SK-N-SH (cell line): ENCODE measurements at regions not wholly inside any gene's neighbourhood (a gene's known extent, or its start where the extent isn't known, plus 50 kb on each side); places are given as distances from the start of the nearest gene placed in this dataset.

Experiments used
- CTCF ChIA-PET: fragments of 300-600, 350-600 bp; formaldehyde crosslinking; extraction: SDS; loops from one replicate; lab custom pipeline; 2021; lab: Yijun Ruan, JAX
- POLR2A ChIA-PET: fragments of 350-600 bp; sonication (Branson Sonifier 250); formaldehyde crosslinking; extraction: SDS; loops from one replicate; lab custom pipeline; 2020; ENCODE audit warnings: antibody characterized with exemption, inconsistent platforms; lab: Yijun Ruan, JAX
- DNase-seq: peaks from one replicate; pipeline ENCODE4 v3.0.0; 2012
- H2AFZ ChIP-seq: fragments of 200-600 bp; sonication (generic); 2 replicates; pipeline ENCODE4 v1.8.1; 2016; ENCODE audit warnings: antibody characterized with exemption, mild to moderate bottlenecking, low read depth
- H3F3A ChIP-seq: fragments of 200-600 bp; sonication (generic); replicated peaks from 2 replicates; pipeline ENCODE3; 2016; ENCODE audit warnings: antibody characterized with exemption, mild to moderate bottlenecking; ENCODE audit not compliant: insufficient read depth
- H3K27ac ChIP-seq, 2 experiments: fragments of 200-500 bp in 1 of 2; fragments of 200-600 bp in 1 of 2; sonication (Bioruptor generic) in 1 of 2; sonication (generic), shearing (Covaris generic) in 1 of 2; 2 replicates each; pipeline versions ENCODE4 v1.5.1 to v1.6.1; 2014 to 2016; ENCODE audit warnings: low read depth in 2 of 2, inconsistent platforms in 1 of 2, low read length in 1 of 2, mild to moderate bottlenecking in 1 of 2, mixed read lengths in 1 of 2
- H3K27me3 ChIP-seq: fragments of 200-600 bp; sonication (generic), shearing (Covaris generic); 2 replicates; pipeline ENCODE4 v1.6.1; 2016; ENCODE audit warnings: mixed run types; ENCODE audit not compliant: insufficient read depth
- H3K36me3 ChIP-seq, 2 experiments: fragments of 200-500 bp in 1 of 2; fragments of 200-600 bp in 1 of 2; sonication (Bioruptor generic) in 1 of 2; sonication (generic) in 1 of 2; replicated peaks in 1 of 2; 2 replicates each; pipeline versions ENCODE3 to v1.5.1; 2014 to 2016; ENCODE audit warnings: low read length in 1 of 2, mild to moderate bottlenecking in 1 of 2; ENCODE audit not compliant: insufficient read depth in 2 of 2, control insufficient read depth in 1 of 2
- H3K4me1 ChIP-seq, 2 experiments: fragments of 200-500 bp in 1 of 2; fragments of 200-600 bp in 1 of 2; sonication (Bioruptor generic) in 1 of 2; sonication (generic), shearing (Covaris generic) in 1 of 2; 2 replicates each; pipeline versions ENCODE4 v1.5.1 to v1.6.1; 2014 to 2016; ENCODE audit warnings: low read depth in 1 of 2, low read length in 1 of 2, mixed run types in 1 of 2; ENCODE audit not compliant: insufficient read depth in 2 of 2, control insufficient read depth in 1 of 2
- H3K4me2 ChIP-seq: fragments of 200-600 bp; sonication (generic), shearing (Covaris generic); 2 replicates; pipeline ENCODE4 v1.6.1; 2017; ENCODE audit warnings: mixed run types
- H3K4me3 ChIP-seq, 2 experiments: fragments of 200-500 bp in 1 of 2; fragments of 200-600 bp in 1 of 2; sonication (Bioruptor generic) in 1 of 2; sonication (generic), shearing (Covaris generic) in 1 of 2; 2 replicates each; pipeline versions ENCODE4 v1.5.1 to v1.8.1; 2014 to 2016; ENCODE audit warnings: low read depth in 2 of 2, inconsistent platforms in 1 of 2, low read length in 1 of 2, mild to moderate bottlenecking in 1 of 2, mixed read lengths in 1 of 2, moderate library complexity in 1 of 2
- H3K79me2 ChIP-seq: fragments of 200-600 bp; sonication (generic); 2 replicates; pipeline ENCODE4 v1.8.1; 2017; ENCODE audit warnings: mild to moderate bottlenecking; ENCODE audit not compliant: insufficient read depth
- H3K9ac ChIP-seq: fragments of 200-600 bp; sonication (generic); 2 replicates; pipeline ENCODE4 v1.6.1; 2017; ENCODE audit warnings: mixed run types
- H3K9me2 ChIP-seq: fragments of 200-600 bp; sonication (generic); 2 replicates; pipeline ENCODE4 v1.6.1; 2017; ENCODE audit warnings: mixed run types
- H3K9me3 ChIP-seq: fragments of 200-600 bp; sonication (generic); 2 replicates; pipeline ENCODE4 v1.6.1; 2017; ENCODE audit warnings: mixed run types, mild to moderate bottlenecking, moderate library complexity
- H4K20me1 ChIP-seq: fragments of 200-600 bp; sonication (generic); 2 replicates; pipeline ENCODE4 v1.6.1; 2017; ENCODE audit warnings: mild to moderate bottlenecking, mixed run types; ENCODE audit not compliant: insufficient read depth
- CHD2 ChIP-seq: fragments of 150-350 bp; IDR thresholded peaks from 2 replicates; pipeline ENCODE4 v1.6.1; 2018; ENCODE audit warnings: low read length; ENCODE audit not compliant: partially characterized antibody
- ELF1 ChIP-seq: IDR thresholded peaks from 2 replicates; pipeline ENCODE4 v1.4.0; 2012
- FOXJ3 ChIP-seq: sonication (generic); formaldehyde crosslinking; IDR thresholded peaks from 2 replicates; pipeline ENCODE4 v1.5.1; 2020; ENCODE audit warnings: mild to moderate bottlenecking, missing genetic modification reagents
- FOXM1 ChIP-seq: IDR thresholded peaks from 2 replicates; pipeline ENCODE4 v1.4.0; 2012; ENCODE audit warnings: low read depth, mild to moderate bottlenecking
- IRF3 ChIP-seq: fragments of 150-350 bp; IDR thresholded peaks from 2 replicates; pipeline ENCODE4 v1.6.1; 2016; ENCODE audit warnings: mild to moderate bottlenecking, low read depth, low read length
- JUND ChIP-seq: IDR thresholded peaks from 2 replicates; pipeline ENCODE4 v1.4.0; 2012
- PBX3 ChIP-seq: IDR thresholded peaks from 2 replicates; pipeline ENCODE4; 2012
- RCOR1 ChIP-seq: fragments of 150-350 bp; IDR thresholded peaks from 2 replicates; pipeline ENCODE4 v1.6.1; 2017; ENCODE audit warnings: antibody characterized with exemption, low read length
- RXRA ChIP-seq: IDR thresholded peaks from 2 replicates; pipeline ENCODE4 v1.4.0; 2012; ENCODE audit warnings: low read depth, mild to moderate bottlenecking, borderline replicate concordance
- SMC3 ChIP-seq: IDR thresholded peaks from 2 replicates; pipeline ENCODE4 v1.6.1; 2012; ENCODE audit warnings: low read depth, low read length, improper control_type of control experiment
- TAF1 ChIP-seq: IDR thresholded peaks from 2 replicates; pipeline ENCODE4 v1.6.1; 2012; ENCODE audit warnings: low read depth, mild to moderate bottlenecking, low read length, moderate library complexity, borderline replicate concordance
- USF2 ChIP-seq: fragments of 150-350 bp; IDR thresholded peaks from 2 replicates; pipeline ENCODE4 v1.6.1; 2017; ENCODE audit warnings: antibody characterized with exemption, low read length, low read depth, borderline replicate concordance
- WGBS: methylation state at CpG from one replicate; pipeline ENCODE4 v1.1.6; 2017; ENCODE audit warnings: low lambda C conversion rate; 5-methylcytosine and 5-hydroxymethylcytosine counted together
- TF ChIP-seq, protein P1 (sequence below): fragments of 200-600 bp; sonication (generic); IDR thresholded peaks from 2 replicates; pipeline ENCODE4 v1.6.1; 2017; ENCODE audit warnings: antibody characterized with exemption, mild to moderate bottlenecking, moderate library complexity
- TF ChIP-seq, protein P2 (sequence below): IDR thresholded peaks from 2 replicates; pipeline ENCODE4 v1.4.0; 2012; ENCODE audit warnings: low read depth, borderline replicate concordance

- TF ChIP-seq, protein P1, sequence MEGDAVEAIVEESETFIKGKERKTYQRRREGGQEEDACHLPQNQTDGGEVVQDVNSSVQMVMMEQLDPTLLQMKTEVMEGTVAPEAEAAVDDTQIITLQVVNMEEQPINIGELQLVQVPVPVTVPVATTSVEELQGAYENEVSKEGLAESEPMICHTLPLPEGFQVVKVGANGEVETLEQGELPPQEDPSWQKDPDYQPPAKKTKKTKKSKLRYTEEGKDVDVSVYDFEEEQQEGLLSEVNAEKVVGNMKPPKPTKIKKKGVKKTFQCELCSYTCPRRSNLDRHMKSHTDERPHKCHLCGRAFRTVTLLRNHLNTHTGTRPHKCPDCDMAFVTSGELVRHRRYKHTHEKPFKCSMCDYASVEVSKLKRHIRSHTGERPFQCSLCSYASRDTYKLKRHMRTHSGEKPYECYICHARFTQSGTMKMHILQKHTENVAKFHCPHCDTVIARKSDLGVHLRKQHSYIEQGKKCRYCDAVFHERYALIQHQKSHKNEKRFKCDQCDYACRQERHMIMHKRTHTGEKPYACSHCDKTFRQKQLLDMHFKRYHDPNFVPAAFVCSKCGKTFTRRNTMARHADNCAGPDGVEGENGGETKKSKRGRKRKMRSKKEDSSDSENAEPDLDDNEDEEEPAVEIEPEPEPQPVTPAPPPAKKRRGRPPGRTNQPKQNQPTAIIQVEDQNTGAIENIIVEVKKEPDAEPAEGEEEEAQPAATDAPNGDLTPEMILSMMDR, result no peak
- TF ChIP-seq RXRA, result no peak
- no peak for TF ChIP-seq RCOR1
- no peak for TF ChIP-seq CHD2
- no peak for TF ChIP-seq FOXM1
- no peak for TF ChIP-seq JUND
- TF ChIP-seq TAF1, result no peak
- no peak for TF ChIP-seq SMC3
- no peak for TF ChIP-seq FOXJ3 (CRISPR knock-in tag)
- TF ChIP-seq, all 33 proteins: peak for 0
Measured at GRCh38 chr11:43010042-43010441, 301.8 kb upstream of the API5 start (continued).

DNA sequence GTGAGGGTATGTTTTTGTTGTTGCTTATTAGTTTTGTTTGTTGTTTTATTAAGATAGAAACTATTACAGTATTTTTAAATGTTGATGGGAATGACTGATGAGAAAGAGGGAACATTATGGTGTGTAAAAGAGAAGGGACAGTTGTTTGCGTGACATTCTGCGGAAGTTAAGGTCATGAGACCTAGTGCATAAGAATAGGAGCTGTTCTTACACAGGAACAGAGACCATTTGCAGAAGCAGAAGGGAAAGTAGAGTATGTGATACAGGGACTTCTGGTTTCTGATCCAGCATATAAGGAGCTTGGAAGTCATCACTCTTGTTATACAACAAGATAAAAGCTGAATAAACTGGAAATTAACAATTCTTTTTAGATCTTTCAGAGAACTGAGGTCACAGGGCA, 299.2 kb upstream of the API5 start:
- 39% methylated on average over 2 of the region's 2 CpGs for WGBS
- TF ChIP-seq IRF3, result no peak
- no peak for TF ChIP-seq JUND
- no peak for TF ChIP-seq CHD2
- no peak for TF ChIP-seq ELF1
- TF ChIP-seq PBX3, result no peak
- no peak for TF ChIP-seq USF2
- TF ChIP-seq, protein P1, result no peak
- TF ChIP-seq, protein P2, sequence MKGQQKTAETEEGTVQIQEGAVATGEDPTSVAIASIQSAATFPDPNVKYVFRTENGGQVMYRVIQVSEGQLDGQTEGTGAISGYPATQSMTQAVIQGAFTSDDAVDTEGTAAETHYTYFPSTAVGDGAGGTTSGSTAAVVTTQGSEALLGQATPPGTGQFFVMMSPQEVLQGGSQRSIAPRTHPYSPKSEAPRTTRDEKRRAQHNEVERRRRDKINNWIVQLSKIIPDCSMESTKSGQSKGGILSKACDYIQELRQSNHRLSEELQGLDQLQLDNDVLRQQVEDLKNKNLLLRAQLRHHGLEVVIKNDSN, result no peak
- POLR2A ChIA-PET, result no interaction called here

More for the DNA sequence above, 299.2 kb upstream of the API5 start:
- CTCF ChIA-PET, result interaction anchor here (1.2 kb wide), 1 partner anchor 9 kb away, joined by 4 read pairs; no protein-coding TSS in a partner anchor
- no peaks in the 10 kb centered on the region for H3K36me3 ChIP-seq
- no peaks in the 10 kb centered on the region for H3K9me3 ChIP-seq
- no peak for DNase-seq
- H3F3A ChIP-seq, result no peaks in the 10 kb centered on the region
- H3K4me1 ChIP-seq, result no peaks in the 10 kb centered on the region
- H3K4me2 ChIP-seq, result no peak overlapping the region
- no peaks in the 10 kb centered on the region for H3K79me2 ChIP-seq
- H3K27ac ChIP-seq, result no peak overlapping the region
- no peaks in the 10 kb centered on the region for H4K20me1 ChIP-seq
- no peaks in the 10 kb centered on the region for H3K27me3 ChIP-seq
- no peak overlapping the region for H3K4me3 ChIP-seq
- H3K9ac ChIP-seq, result no peak overlapping the region
- H3K9me2 ChIP-seq, result no peaks in the 10 kb centered on the region
- H2AFZ ChIP-seq, result no peak overlapping the region
